DOHH2 (cell line): ENCODE measurements at regions not wholly inside any gene's neighbourhood (a gene's known extent, or its start where the extent isn't known, plus 50 kb on each side); places are given as distances from the start of the nearest gene placed in this dataset.

ENCODE experiments used
- EZH2phosphoT487 ChIP-seq: fragments of 200-600 bp; sonication (generic); IDR thresholded peaks from 2 replicates; pipeline ENCODE4 v1.6.1; 2017; ENCODE audit warnings: borderline replicate concordance, mild to moderate bottlenecking, antibody characterized with exemption, low read length, moderate library complexity, mixed read lengths
- TF ChIP-seq, protein P1 (sequence below): fragments of 200-600 bp; sonication (generic); IDR thresholded peaks from one replicate; pipeline ENCODE4 v1.5.1; 2014; ENCODE audit warnings: antibody characterized with exemption, mild to moderate bottlenecking, low read depth, low read length; ENCODE audit not compliant: poor library complexity, severe bottlenecking

GRCh38 chr18:73660931-73661856 is 486.4 kb downstream of the FBXO15 start:
- TF ChIP-seq, protein P1, sequence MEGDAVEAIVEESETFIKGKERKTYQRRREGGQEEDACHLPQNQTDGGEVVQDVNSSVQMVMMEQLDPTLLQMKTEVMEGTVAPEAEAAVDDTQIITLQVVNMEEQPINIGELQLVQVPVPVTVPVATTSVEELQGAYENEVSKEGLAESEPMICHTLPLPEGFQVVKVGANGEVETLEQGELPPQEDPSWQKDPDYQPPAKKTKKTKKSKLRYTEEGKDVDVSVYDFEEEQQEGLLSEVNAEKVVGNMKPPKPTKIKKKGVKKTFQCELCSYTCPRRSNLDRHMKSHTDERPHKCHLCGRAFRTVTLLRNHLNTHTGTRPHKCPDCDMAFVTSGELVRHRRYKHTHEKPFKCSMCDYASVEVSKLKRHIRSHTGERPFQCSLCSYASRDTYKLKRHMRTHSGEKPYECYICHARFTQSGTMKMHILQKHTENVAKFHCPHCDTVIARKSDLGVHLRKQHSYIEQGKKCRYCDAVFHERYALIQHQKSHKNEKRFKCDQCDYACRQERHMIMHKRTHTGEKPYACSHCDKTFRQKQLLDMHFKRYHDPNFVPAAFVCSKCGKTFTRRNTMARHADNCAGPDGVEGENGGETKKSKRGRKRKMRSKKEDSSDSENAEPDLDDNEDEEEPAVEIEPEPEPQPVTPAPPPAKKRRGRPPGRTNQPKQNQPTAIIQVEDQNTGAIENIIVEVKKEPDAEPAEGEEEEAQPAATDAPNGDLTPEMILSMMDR = no peak
- no peak for TF ChIP-seq EZH2phosphoT487
